CD8-positive, alpha-beta memory T cell (primary cell): ENCODE measurements at regions not wholly inside any gene's neighbourhood (a gene's known extent, or its start where the extent isn't known, plus 50 kb on each side); places are given as distances from the start of the nearest gene placed in this dataset.

ENCODE experiments used
- CTCF ChIA-PET: fragments of 350-600 bp; sonication (Branson Sonifier 250); formaldehyde crosslinking; loops from one replicate; lab custom pipeline; 2021; ENCODE audit warnings: antibody characterized with exemption; lab: Charles Lee
- POLR2A ChIA-PET: fragments of 350-600 bp; sonication (Branson Sonifier 250); formaldehyde crosslinking; loops from one replicate; lab custom pipeline; 2021; ENCODE audit warnings: antibody characterized with exemption; lab: Charles Lee
- DNase-seq, 5 donors: peaks; one replicate each; pipeline versions ENCODE4 v3.0.0 to v3.0.0-alpha.2; 2020 to 2022; ENCODE audit warnings: mixed read lengths in 1 of 5
- H3K27ac ChIP-seq: one replicate; pipeline ENCODE4 v1.7.0; 2013; ENCODE audit warnings: low read depth, mild to moderate bottlenecking, low read length, moderate library complexity
- H3K27me3 ChIP-seq: 2 replicates; pipeline ENCODE4 v1.7.0; 2013; ENCODE audit warnings: low read length, mild to moderate bottlenecking; ENCODE audit not compliant: insufficient read depth, poor library complexity, severe bottlenecking
- H3K36me3 ChIP-seq: 2 replicates; pipeline ENCODE4 v1.7.0; 2013; ENCODE audit warnings: mild to moderate bottlenecking, low read length, moderate library complexity; ENCODE audit not compliant: insufficient read depth
- H3K4me1 ChIP-seq: 2 replicates; pipeline ENCODE4 v1.7.0; 2013; ENCODE audit warnings: mild to moderate bottlenecking, low read length, moderate library complexity; ENCODE audit not compliant: insufficient read depth
- H3K4me3 ChIP-seq: 2 replicates; pipeline ENCODE4 v1.7.0; 2013; ENCODE audit warnings: mild to moderate bottlenecking, low read length
- H3K9me3 ChIP-seq: 2 replicates; pipeline ENCODE4 v1.7.0; 2013; ENCODE audit warnings: mild to moderate bottlenecking, low read length
- H3K27ac Mint-ChIP-seq, 8 donors: one replicate each; pipeline ENCODE4 v1.8.0; 2020 to 2021; ENCODE audit warnings: mixed read lengths in 8 of 8, mild to moderate bottlenecking in 6 of 8, inconsistent platforms in 3 of 8, moderate library complexity in 3 of 8
- H3K27me3 Mint-ChIP-seq, 2 donors: one replicate each; pipeline ENCODE4 v1.8.0; 2020 to 2021; ENCODE audit warnings: mixed read lengths in 2 of 2, mild to moderate bottlenecking in 1 of 2, moderate library complexity in 1 of 2
- H3K36me3 Mint-ChIP-seq, 3 donors: one replicate each; pipeline ENCODE4 v1.8.0; 2020 to 2021; ENCODE audit warnings: mixed read lengths in 3 of 3, inconsistent platforms in 1 of 3, mild to moderate bottlenecking in 1 of 3
- H3K4me1 Mint-ChIP-seq, 3 donors: one replicate each; pipeline ENCODE4 v1.8.0; 2020 to 2021; ENCODE audit warnings: mixed read lengths in 3 of 3, inconsistent platforms in 1 of 3, mild to moderate bottlenecking in 1 of 3
- H3K4me3 Mint-ChIP-seq, 7 donors: one replicate each; pipeline ENCODE4 v1.8.0; 2020 to 2021; ENCODE audit warnings: mixed read lengths in 7 of 7, mild to moderate bottlenecking in 6 of 7, moderate library complexity in 4 of 7, inconsistent platforms in 2 of 7
- H3K9me3 Mint-ChIP-seq, 5 donors: one replicate each; pipeline ENCODE4 v1.8.0; 2020 to 2022; ENCODE audit warnings: mixed read lengths in 5 of 5, mild to moderate bottlenecking in 3 of 5, moderate library complexity in 2 of 5, inconsistent platforms in 1 of 5

GRCh38 chr2:206368484-206368883 is 74.8 kb upstream of the ADAM23 start:
- no peaks in the 10 kb centered on the region for H3K36me3 Mint-ChIP-seq
- H3K27ac ChIP-seq = no peak overlapping the region
- ChIA-PET POLR2A (no interaction called here), CTCF (no interaction called here)
- H3K9me3 Mint-ChIP-seq = peaks cover 4 to 11% (median 8%) of the 10 kb centered on the region in 5 donors
- H3K27ac Mint-ChIP-seq = no peak overlapping the region
- no peaks in the 10 kb centered on the region for H3K27me3 ChIP-seq
- H3K4me3 Mint-ChIP-seq = no peak overlapping the region
- no peaks in the 10 kb centered on the region for H3K4me1 Mint-ChIP-seq
- peaks cover 2 to 3% of the 10 kb centered on the region in 2 donors for H3K27me3 Mint-ChIP-seq
- H3K4me1 ChIP-seq = no peaks in the 10 kb centered on the region
- no peak overlapping the region for H3K4me3 ChIP-seq
- no peaks in the 10 kb centered on the region for H3K9me3 ChIP-seq
- H3K36me3 ChIP-seq = no peaks in the 10 kb centered on the region
- DNase-seq = no peak

DNA sequence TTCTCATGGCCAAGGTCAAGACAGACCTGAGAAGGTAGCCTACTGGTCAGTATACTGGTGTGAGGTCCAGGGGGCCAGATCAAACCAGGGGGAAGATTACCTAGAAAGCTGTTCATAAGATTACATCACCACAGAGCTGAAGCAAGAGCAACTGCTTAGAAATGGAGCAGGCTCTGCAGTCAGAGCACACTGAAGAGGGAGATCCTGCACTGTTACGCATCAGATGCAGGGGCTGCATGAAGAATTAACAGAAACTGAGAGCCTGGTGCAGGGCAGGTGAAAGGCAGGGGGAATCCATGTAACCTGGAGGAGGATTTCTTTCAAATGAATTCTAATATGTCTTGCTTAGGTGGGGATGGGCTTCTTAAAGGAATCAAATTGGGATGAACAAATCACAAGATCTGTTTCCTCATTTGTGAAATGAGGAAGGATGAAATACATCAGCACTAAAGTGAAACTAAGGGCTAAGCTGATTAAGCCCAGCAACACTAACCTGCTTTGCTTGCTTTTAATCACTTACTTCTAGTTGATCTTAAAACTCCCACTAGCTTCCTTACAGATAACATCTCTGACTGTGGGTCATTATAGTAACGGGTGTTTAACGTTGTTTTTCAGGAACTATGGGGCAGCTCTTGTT is 74.3 kb upstream of the ADAM23 start:
- Mint-ChIP-seq H3K27ac (no peak overlapping the region), H3K36me3 (no peaks in the 10 kb centered on the region), H3K4me1 (no peaks in the 10 kb centered on the region), H3K27me3 (peaks cover 2 to 3% of the 10 kb centered on the region in 2 donors), H3K4me3 (no peak overlapping the region), H3K9me3 (peaks cover 4 to 14% (median 10%) of the 10 kb centered on the region in 5 donors)
- Histone ChIP-seq H3K27ac (no peak overlapping the region), H3K36me3 (no peaks in the 10 kb centered on the region), H3K9me3 (no peaks in the 10 kb centered on the region), H3K4me1 (no peaks in the 10 kb centered on the region), H3K27me3 (no peaks in the 10 kb centered on the region), H3K4me3 (no peak overlapping the region)
- ChIA-PET CTCF (no interaction called here), POLR2A (no interaction called here)
- DNase-seq = no peak

DNA sequence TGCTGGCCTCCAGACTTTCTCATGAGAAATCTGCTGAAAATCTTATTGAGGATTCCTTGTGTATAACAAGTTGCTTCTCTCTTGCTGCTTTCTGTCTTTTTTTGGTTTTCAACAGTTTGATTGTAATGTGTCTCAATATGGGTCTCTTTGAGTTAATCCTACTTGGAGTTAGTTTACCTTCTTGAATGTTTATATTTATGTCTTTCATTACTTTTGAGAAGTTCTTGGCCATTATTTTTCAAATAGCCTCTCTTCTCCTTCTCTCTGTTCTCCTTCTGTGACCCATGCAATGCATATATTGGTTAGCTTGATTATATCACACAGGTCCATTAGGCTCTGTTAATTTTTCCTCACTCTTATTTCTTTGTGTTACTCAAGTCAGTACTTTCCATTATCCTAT is 67.4 kb upstream of the ADAM23 start:
- no peak for DNase-seq
- CTCF ChIA-PET = no interaction called here
- no peaks in the 10 kb centered on the region for H3K36me3 Mint-ChIP-seq
- H3K9me3 Mint-ChIP-seq = peaks cover 13 to 31% (median 21%) of the 10 kb centered on the region in 5 donors
- H3K27ac Mint-ChIP-seq = no peak overlapping the region
- Histone ChIP-seq H3K4me3 (no peak overlapping the region), H3K4me1 (no peaks in the 10 kb centered on the region), H3K27ac (no peak overlapping the region), H3K27me3 (no peaks in the 10 kb centered on the region), H3K36me3 (no peaks in the 10 kb centered on the region), H3K9me3 (no peaks in the 10 kb centered on the region)
- no peaks in the 10 kb centered on the region for H3K4me1 Mint-ChIP-seq
- peaks cover 2 to 3% of the 10 kb centered on the region in 2 donors for H3K27me3 Mint-ChIP-seq
- POLR2A ChIA-PET = no interaction called here
- no peak overlapping the region for H3K4me3 Mint-ChIP-seq

- Histone ChIP-seq H3K9me3 (no peaks in the 10 kb centered on the region), H3K27me3 (no peaks in the 10 kb centered on the region), H3K27ac (no peak overlapping the region), H3K4me3 (no peak overlapping the region), H3K36me3 (no peaks in the 10 kb centered on the region), H3K4me1 (no peaks in the 10 kb centered on the region)
- ChIA-PET POLR2A (no interaction called here), CTCF (no interaction called here)
- peaks cover 12 to 22% (median 17%) of the 10 kb centered on the region in 5 donors for H3K9me3 Mint-ChIP-seq
- peaks cover 0 to 3% of the 10 kb centered on the region in 2 donors for H3K27me3 Mint-ChIP-seq
- H3K27ac Mint-ChIP-seq = no peak overlapping the region
- H3K4me3 Mint-ChIP-seq = no peak overlapping the region
- no peaks in the 10 kb centered on the region for H3K36me3 Mint-ChIP-seq
- no peaks in the 10 kb centered on the region for H3K4me1 Mint-ChIP-seq
- DNase-seq = no peak
Observed at GRCh38 chr2:206378835-206379234, 64.5 kb upstream of the ADAM23 start.

DNA sequence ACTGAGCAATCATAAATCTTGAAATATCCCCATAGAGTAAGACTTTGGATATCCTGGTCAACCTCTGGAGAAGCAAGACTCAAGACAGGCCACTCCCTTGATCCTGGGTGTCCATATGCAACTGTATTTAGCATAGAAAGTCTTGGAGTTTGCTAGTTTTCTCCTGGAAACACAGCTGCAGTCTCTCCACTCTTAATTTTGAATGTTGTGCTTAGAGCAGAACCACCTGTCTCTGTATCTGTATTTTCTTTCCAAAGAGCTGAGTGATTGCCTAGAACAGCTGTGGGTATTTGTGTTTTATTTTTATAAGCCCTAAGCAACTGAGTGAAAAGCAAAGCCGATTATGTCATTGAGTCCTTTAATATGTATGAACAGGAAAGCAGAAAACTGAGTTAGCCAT is 64.1 kb upstream of the ADAM23 start:
- no peaks in the 10 kb centered on the region for H3K36me3 Mint-ChIP-seq

DNA sequence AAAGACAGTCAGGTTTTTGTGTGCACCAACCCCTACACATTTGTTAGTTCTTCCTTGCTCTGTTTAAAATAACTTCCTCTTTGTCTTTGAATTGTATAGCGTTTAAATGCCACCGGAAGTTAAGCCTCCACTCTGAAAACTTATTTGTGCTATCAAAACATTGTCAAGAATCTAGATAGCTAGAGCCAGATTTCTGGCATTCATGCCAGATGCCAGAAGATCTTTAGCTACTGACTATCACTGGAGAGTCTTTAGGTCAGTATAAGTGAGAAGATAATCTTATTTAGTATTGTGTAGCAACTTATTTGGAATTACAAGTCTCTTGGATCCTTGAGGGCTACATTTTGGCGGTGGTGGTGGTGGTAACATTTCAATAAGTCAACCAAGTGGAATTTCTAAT is 63.4 kb upstream of the ADAM23 start:
- no peak overlapping the region for H3K4me3 ChIP-seq
- H3K9me3 ChIP-seq = no peaks in the 10 kb centered on the region
- no peaks in the 10 kb centered on the region for H3K27me3 ChIP-seq
- CTCF ChIA-PET = no interaction called here
- H3K27ac ChIP-seq = no peak overlapping the region
- no peaks in the 10 kb centered on the region for H3K36me3 Mint-ChIP-seq
- POLR2A ChIA-PET = no interaction called here
- no peak for DNase-seq
- H3K4me1 Mint-ChIP-seq = no peaks in the 10 kb centered on the region
- no peaks in the 10 kb centered on the region for H3K36me3 ChIP-seq
- H3K27me3 Mint-ChIP-seq = peaks cover 0 to 3% of the 10 kb centered on the region in 2 donors
- no peaks in the 10 kb centered on the region for H3K4me1 ChIP-seq
- peaks cover 12 to 21% (median 20%) of the 10 kb centered on the region in 5 donors for H3K9me3 Mint-ChIP-seq
- H3K4me3 Mint-ChIP-seq = no peak overlapping the region
- H3K27ac Mint-ChIP-seq = no peak overlapping the region

More for the DNA sequence above, 64.1 kb upstream of the ADAM23 start:
- Mint-ChIP-seq H3K9me3 (peaks cover 12 to 20% (median 18%) of the 10 kb centered on the region in 5 donors), H3K27me3 (peaks cover 0 to 3% of the 10 kb centered on the region in 2 donors), H3K27ac (no peak overlapping the region), H3K4me3 (no peak overlapping the region), H3K4me1 (no peaks in the 10 kb centered on the region)
- Histone ChIP-seq H3K36me3 (no peaks in the 10 kb centered on the region), H3K27me3 (no peaks in the 10 kb centered on the region), H3K4me1 (no peaks in the 10 kb centered on the region), H3K9me3 (no peaks in the 10 kb centered on the region), H3K27ac (no peak overlapping the region), H3K4me3 (no peak overlapping the region)
- ChIA-PET CTCF (no interaction called here), POLR2A (no interaction called here)
- no peak for DNase-seq

- H3K4me1 ChIP-seq = no peaks in the 10 kb centered on the region
- H3K27ac ChIP-seq = no peak overlapping the region
- H3K27me3 Mint-ChIP-seq = peaks cover 0 to 2% of the 10 kb centered on the region in 2 donors
- H3K9me3 Mint-ChIP-seq = peaks cover 6 to 19% (median 9%) of the 10 kb centered on the region in 5 donors
- no peaks in the 10 kb centered on the region for H3K27me3 ChIP-seq
- CTCF ChIA-PET = no interaction called here
- no peak for DNase-seq
- no peak overlapping the region for H3K4me3 Mint-ChIP-seq
- H3K4me3 ChIP-seq = no peak overlapping the region
- H3K36me3 Mint-ChIP-seq = no peaks in the 10 kb centered on the region
- H3K9me3 ChIP-seq = no peaks in the 10 kb centered on the region
- H3K27ac Mint-ChIP-seq = no peak overlapping the region
- POLR2A ChIA-PET = interaction anchor here (0.7 kb wide), 1 partner anchor 17 kb away, joined by 3 read pairs; no protein-coding TSS in a partner anchor
- H3K36me3 ChIP-seq = no peaks in the 10 kb centered on the region
- no peaks in the 10 kb centered on the region for H3K4me1 Mint-ChIP-seq
Observed at GRCh38 chr2:206381881-206382280, 61.5 kb upstream of the ADAM23 start.

GRCh38 chr2:206383669-206384068 is 59.7 kb upstream of the ADAM23 start:
- Histone ChIP-seq H3K27me3 (no peaks in the 10 kb centered on the region), H3K4me3 (no peak overlapping the region), H3K4me1 (no peaks in the 10 kb centered on the region), H3K27ac (no peak overlapping the region), H3K9me3 (no peaks in the 10 kb centered on the region), H3K36me3 (no peaks in the 10 kb centered on the region)
- CTCF ChIA-PET = no interaction called here
- Mint-ChIP-seq H3K4me3 (no peak overlapping the region), H3K27ac (no peak overlapping the region), H3K27me3 (peaks cover 0 to 2% of the 10 kb centered on the region in 2 donors), H3K9me3 (peaks cover 6 to 19% (median 8%) of the 10 kb centered on the region in 5 donors), H3K4me1 (no peaks in the 10 kb centered on the region), H3K36me3 (no peaks in the 10 kb centered on the region)
- POLR2A ChIA-PET = no interaction called here
- no peak for DNase-seq
